RWPE1 (cell line): ENCODE measurements at regions not wholly inside any gene's neighbourhood (a gene's known extent, or its start where the extent isn't known, plus 50 kb on each side); places are given as distances from the start of the nearest gene placed in this dataset.

ENCODE experiments used
- CTCF ChIA-PET: fragments of 350-600 bp; sonication (Branson Sonifier 250); formaldehyde crosslinking; extraction: SDS; loops from one replicate; lab custom pipeline; 2021; lab: Yijun Ruan, JAX
- POLR2A ChIA-PET: fragments of 400-600 bp; formaldehyde crosslinking; extraction: SDS; loops from one replicate; lab custom pipeline; 2020; ENCODE audit warnings: antibody characterized with exemption; ENCODE audit not compliant: low non-redundant PET; lab: Yijun Ruan, JAX
- DNase-seq: peaks from one replicate; pipeline ENCODE4 v3.0.0; 2012; ENCODE audit warnings: low spot score
- H3K27ac ChIP-seq: fragments of 450-650 bp; 2 replicates; pipeline ENCODE4 v1.5.1; 2017
- CTCF ChIP-seq: fragments of 450-650 bp; conservative IDR thresholded peaks from 2 replicates; pipeline ENCODE4 v1.5.1; 2017; ENCODE audit warnings: low read depth, mild to moderate bottlenecking

- H3K27ac ChIP-seq, result no peak overlapping the region
- DNase-seq, result no peak
- TF ChIP-seq CTCF, result no peak
- CTCF ChIA-PET, result no interaction called here
- POLR2A ChIA-PET, result no interaction called here
Measured at GRCh38 chr4:135282676-135283075, 1081.1 kb upstream of the PABPC4L start.

- ChIA-PET CTCF (interaction anchor here (0.6 kb wide), 1 partner anchor 12 kb away, joined by 3 read pairs; no protein-coding TSS in a partner anchor), POLR2A (no interaction called here)
- no peak for TF ChIP-seq CTCF
- H3K27ac ChIP-seq, result no peak overlapping the region
- DNase-seq, result no peak
Measured at GRCh38 chr4:135281230-135281629, 1079.6 kb upstream of the PABPC4L start.

GRCh38 chr4:135277980-135278315 lies 1076.4 kb upstream of the PABPC4L start:
- ChIA-PET POLR2A (no interaction called here), CTCF (no interaction called here)
- TF ChIP-seq CTCF, result no peak
- no peak for DNase-seq
- H3K27ac ChIP-seq, result no peak overlapping the region

- DNase-seq, result no peak
- POLR2A ChIA-PET, result no interaction called here
- H3K27ac ChIP-seq, result no peak overlapping the region
- TF ChIP-seq CTCF, result no peak
- CTCF ChIA-PET, result no interaction called here
Measured at GRCh38 chr4:135277068-135277979, 1075.7 kb upstream of the PABPC4L start.

GRCh38 chr4:135274416-135274815 lies 1072.8 kb upstream of the PABPC4L start:
- no peak overlapping the region for H3K27ac ChIP-seq
- no peak for DNase-seq
- ChIA-PET CTCF (no interaction called here), POLR2A (no interaction called here)
- TF ChIP-seq CTCF, result no peak

- ChIA-PET CTCF (no interaction called here), POLR2A (no interaction called here)
- DNase-seq, result no peak
- no peak for TF ChIP-seq CTCF
- H3K27ac ChIP-seq, result no peak overlapping the region
Measured at GRCh38 chr4:135269125-135269890, 1067.7 kb upstream of the PABPC4L start.
